GM13977 (cell line): ENCODE measurements at regions not wholly inside any gene's neighbourhood (a gene's known extent, or its start where the extent isn't known, plus 50 kb on each side); places are given as distances from the start of the nearest gene placed in this dataset.

Experiments used
- DNase-seq: peaks from one replicate; pipeline ENCODE4 v3.0.0; 2012; ENCODE audit warnings: low spot score
- CTCF ChIP-seq: IDR thresholded peaks from 2 replicates; pipeline ENCODE4 v1.5.1; 2012; ENCODE audit warnings: mild to moderate bottlenecking, control low read depth; ENCODE audit not compliant: insufficient read depth; ENCODE audit errors: extremely low read depth, missing control alignments
- in situ Hi-C: fragments of 300-500 bp; cut with MboI; formaldehyde crosslinking; loops from one replicate; pipeline ENCODE4 v1.12.0; 2022; ENCODE audit warnings: low sequenced_read_pairs, low pct_unique_long_range_greater_than_20kb, mixed read lengths, inconsistent platforms; ENCODE audit not compliant: unreplicated experiment

- no peak for TF ChIP-seq CTCF
- no peak for DNase-seq
- in situ Hi-C loops, result no loop called here
These were observed 157.3 kb upstream of the ALKAL2 start for GRCh38 chr2:444937-445884.

GRCh38 chr2:443741-444140, 155.8 kb upstream of the ALKAL2 start:
- in situ Hi-C loops, result no loop called here
- TF ChIP-seq CTCF, result no peak
- no peak for DNase-seq

- no peak for DNase-seq
- TF ChIP-seq CTCF, result no peak
- in situ Hi-C loops, result no loop called here
These were observed 155.3 kb upstream of the ALKAL2 start for GRCh38 chr2:443216-443615.

GRCh38 chr2:441258-442022, 153.5 kb upstream of the ALKAL2 start:
- TF ChIP-seq CTCF, result no peak
- in situ Hi-C loops, result no loop called here
- DNase-seq, result no peak

GRCh38 chr2:440403-440740, 152.5 kb upstream of the ALKAL2 start:
- DNase-seq, result no peak
- in situ Hi-C loops, result no loop called here
- no peak for TF ChIP-seq CTCF

- TF ChIP-seq CTCF, result no peak
- no peak for DNase-seq
These were observed 151.9 kb upstream of the ALKAL2 start for GRCh38 chr2:439556-440402.

More at GRCh38 chr2:439556-440402, 151.9 kb upstream of the ALKAL2 start:
- in situ Hi-C loops, result no loop called here
